ENCODE measurements at regions not wholly inside any gene's neighbourhood (a gene's known extent, or its start where the extent isn't known, plus 50 kb on each side); places are given as distances from the start of the nearest gene placed in this dataset.

GRCh38 chr22:22036588-22036987, 54.0 kb upstream of the TOP3B start:
- no peak for DNase-seq

GRCh38 chr22:22035771-22036314, 53.3 kb upstream of the TOP3B start:
- DNase-seq: no peak

- DNase-seq: no peak
These were observed 52.6 kb upstream of the TOP3B start for GRCh38 chr22:22035203-22035602.

GRCh38 chr22:22034469-22035132, 52.0 kb upstream of the TOP3B start:
- no peak for DNase-seq

- no peak for DNase-seq
These were observed 51.3 kb upstream of the TOP3B start for GRCh38 chr22:22033803-22034468.

GRCh38 chr22:22032906-22033802, 50.6 kb upstream of the TOP3B start:
- no peak for DNase-seq

GRCh38 chr22:22032099-22032905, 49.7 kb upstream of the TOP3B start:
- DNase-seq: no peak
